DLD1 (cell line): ENCODE measurements at regions not wholly inside any gene's neighbourhood (a gene's known extent, or its start where the extent isn't known, plus 50 kb on each side); places are given as distances from the start of the nearest gene placed in this dataset.

ENCODE experiments used
- in situ Hi-C: cut with HindIII; loops from 2 replicates; pipeline ENCODE4 v1.10.0; 2017; ENCODE audit warnings: low sequenced_read_pairs

DNA sequence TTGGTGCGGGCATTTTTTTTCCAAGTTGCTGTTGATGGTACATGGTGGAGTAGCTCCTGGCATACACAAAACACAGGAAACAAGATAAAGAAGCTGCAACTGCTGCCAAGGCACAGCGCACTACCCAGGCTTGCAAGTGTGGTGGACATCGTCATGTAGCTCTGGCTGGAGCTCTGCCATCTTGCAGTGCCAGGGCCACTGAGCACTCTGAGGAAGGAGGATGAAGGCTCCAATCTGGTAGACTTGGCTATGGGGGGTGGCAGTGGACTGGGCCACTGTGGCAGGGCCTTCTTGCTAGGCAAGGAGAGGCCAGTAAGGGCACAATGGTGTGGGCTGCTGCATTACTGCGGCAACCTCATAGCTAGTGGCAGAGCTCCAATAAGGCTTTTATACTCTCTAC, 263.5 kb downstream of the CENPW start:
- in situ Hi-C loops: no loop called here

DNA sequence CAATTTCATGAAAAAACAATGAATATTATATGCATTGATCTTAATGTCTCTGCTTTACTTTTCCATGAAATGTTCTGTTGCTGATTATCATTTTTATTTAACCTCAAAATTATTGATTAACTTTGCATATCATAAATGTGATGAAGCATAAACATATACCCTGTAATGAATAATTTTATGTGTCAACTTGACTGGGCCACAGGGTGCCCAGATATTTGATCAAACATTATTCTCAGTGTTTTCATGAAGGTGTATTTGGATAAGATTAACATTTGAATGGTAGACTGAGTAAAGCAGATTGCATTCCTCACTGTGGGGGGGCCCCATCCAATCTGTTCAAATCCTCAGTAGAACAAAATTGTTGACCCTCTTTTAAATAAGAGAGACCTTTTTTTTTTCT, 265.2 kb downstream of the CENPW start:
- in situ Hi-C loops: no loop called here

DNA sequence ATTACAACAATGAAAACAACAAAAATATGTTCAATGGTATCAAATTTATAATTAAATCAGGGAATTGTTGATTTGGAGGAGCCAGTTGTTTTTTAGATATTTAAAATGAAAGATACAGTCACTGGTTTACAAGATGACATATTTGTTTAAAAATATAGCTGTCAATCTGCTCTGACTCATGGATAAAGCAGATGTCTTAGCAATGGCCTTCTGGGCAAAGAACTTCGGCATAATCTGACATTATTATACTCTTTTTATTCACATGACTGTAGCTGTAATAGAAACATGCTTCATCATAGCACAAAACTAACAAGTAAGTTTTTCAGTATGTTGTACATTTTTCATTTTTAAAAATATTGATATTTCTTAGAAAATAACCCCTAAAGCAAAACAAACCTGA, 267.4 kb downstream of the CENPW start:
- in situ Hi-C loops: no loop called here

DNA sequence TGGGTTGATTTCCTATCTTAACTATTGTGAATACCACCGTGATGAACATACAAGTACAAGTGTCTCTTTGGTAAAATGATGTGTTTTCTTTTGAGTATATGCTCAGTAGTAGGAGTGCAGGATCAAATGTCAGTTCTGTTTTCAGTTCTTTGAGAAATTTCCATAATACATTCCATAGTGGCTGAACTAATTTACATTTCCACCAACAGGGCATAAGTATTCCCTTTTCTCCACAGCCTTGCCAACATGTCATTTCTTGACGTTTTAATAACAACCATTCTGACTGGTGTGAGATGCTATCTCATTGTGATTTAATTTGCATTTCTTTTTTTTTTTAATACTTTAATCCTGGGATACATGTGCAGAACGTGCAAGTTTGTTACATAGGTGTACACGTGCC, 268.8 kb downstream of the CENPW start:
- in situ Hi-C loops: no loop called here

DNA sequence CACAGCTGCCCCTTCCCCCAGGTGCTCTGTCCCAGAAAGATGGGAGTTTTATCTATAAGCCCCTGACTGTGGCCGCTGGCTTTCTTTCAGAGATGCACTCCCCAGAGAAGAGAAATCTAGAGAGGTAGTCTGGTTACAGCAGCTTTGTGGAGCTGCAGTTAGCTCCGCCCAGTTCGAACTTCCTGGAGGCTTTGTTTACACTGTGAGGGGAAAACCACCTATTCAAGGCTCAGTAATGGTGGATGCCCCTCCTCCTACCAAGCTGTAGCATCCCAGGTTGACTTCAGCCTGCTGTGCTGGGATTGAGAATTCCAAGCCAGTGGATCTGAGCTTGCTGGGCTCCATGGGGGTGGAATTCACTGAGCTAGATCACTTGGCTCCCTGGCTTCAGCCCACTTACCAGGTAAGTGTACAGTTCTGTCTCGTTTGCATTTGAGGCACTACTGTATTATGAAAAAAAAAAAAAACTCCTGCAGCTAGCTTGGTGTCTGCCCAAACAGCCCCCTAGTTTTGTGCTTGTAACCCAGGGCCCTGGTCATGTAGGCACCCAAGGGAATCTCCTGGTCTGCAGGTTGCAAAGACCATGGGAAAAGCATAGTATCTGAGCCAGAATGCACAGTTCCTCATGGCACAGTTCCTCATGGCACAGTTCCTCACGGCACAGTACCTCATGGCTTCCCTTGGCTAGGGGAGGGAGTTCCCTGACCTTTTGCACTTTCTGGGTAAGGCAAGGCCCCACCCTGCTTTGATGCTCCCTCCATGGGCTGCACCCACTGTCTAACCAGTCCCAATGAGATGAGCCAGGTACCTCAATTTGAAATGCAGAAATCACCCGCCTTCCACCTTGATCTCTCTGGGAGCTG, 275.0 kb downstream of the CENPW start:
- in situ Hi-C loops: no loop called here

DNA sequence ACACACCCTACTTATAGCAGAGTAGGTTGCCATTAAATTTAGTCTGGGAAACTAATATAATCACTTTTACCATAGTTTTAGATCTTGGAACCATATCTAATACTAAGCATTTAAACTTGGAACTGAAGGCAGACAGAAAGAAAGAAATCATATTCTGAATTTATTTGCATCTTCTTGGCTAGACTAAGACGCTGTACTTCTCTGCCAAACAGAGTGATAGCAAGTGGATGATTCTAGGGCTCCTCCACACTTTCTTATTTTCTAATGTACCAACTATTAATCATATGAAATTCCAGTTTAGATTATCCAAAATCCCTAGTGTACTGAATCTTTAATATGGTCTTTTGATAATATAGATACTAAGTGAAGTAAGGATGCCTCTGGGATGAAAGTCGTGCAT, 277.0 kb downstream of the CENPW start:
- in situ Hi-C loops: no loop called here

DNA sequence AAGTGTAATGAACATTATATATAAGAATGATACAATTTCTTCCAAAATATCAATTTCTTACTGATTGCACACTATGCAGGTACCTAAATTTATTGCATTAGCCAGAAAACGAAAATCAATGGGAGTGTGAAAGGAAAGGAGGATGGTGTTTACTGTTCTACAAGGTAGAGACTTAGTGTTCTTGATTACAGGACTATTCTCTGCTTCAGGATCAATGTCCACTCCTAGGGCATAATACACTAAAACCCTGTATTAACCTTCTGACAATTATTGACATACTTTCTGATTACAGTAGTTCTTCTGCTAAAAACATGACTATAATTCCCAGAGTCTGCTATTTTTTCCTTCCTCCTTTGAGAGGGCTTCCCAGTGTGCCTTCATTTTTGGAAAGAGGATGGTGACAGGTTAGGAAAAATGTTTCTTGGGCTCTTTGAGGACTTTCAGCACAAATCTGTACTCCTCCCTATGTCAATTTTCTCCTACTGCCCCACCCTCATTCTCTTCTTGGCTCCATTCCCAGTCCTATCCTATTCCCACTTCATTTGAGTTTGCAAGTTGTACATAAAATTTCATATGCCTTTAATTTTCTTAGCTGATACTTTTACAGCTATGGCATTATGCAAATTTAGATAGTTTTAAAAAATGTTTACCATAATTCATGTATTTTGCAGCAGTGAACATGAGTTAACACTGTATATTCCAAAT, 278.9 kb downstream of the CENPW start:
- in situ Hi-C loops: no loop called here

DNA sequence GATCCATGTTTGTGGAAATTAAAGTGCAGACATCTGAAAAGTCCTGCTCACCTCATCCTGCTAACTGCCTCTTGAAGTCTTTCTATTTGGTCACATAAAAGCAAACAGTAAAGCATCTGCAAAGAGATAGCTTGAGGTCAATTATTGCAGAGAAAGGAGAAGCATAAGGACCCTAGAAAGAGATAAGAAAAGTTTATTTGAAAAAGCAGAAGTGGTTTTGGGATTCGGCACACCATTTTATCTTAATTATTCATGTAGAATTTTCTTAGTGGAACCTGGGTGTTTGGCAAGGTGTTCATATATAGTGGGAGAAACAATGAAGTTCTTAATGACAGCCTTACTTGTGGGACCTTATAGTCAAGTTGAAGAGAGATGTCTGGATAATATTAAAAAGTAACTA, 280.8 kb downstream of the CENPW start:
- in situ Hi-C loops: no loop called here

DNA sequence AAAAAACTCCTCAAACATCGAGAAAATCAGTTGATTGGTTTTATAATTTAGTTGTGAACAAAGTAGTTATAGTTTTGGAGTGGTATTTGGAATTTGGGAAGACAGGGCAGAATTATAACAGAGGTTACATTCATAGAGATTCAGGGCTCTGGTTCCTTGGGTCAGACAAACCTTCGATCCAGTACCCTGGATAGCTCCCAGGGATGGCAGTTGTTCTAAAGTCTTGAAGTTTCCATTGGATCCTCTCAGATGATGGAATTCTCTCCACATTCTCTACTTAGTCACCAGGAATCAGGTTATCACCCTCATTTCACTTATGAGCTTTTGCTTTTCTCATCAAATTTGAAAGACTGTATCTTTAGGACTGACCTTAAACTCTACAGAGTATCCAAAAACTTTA, 285.1 kb downstream of the CENPW start:
- in situ Hi-C loops: no loop called here

DNA sequence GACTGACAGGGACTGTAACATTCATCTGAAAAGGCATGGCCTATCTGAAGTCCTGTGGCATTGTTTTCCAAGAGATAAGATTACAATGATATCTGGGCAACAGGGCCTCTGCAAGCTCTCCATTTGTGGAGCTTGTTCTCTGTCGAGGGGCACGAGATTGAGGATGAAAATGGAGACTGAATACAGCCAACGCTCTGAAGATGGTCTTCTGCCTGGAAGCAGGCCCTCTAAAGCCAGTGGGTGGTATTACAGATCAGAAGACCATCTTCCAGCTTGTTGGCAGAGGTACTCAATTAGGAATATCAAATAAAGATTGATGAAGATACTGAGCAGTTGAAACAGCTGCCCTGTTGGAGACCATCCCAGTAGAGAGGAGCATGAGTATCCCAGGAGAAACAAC, 288.2 kb downstream of the CENPW start:
- in situ Hi-C loops: no loop called here

DNA sequence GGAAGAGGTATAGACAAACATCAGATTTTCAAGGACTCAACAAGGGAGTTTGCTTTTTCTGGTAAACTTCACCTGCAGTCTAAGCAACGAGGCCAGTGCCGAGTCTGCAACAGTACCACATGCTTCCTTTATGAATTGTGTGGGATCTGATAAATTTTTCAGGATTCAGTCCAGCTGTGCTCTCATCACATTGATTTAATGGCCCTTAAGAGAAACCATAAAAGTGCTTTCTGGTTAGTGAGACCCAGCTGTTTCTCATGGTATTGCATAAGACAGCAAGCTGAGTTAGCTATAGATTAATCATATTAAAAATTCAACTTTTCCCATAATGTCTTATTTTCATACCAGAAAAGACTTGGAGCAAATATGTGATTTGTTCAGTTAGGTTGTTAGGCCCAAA, 291.4 kb downstream of the CENPW start:
- in situ Hi-C loops: no loop called here

DNA sequence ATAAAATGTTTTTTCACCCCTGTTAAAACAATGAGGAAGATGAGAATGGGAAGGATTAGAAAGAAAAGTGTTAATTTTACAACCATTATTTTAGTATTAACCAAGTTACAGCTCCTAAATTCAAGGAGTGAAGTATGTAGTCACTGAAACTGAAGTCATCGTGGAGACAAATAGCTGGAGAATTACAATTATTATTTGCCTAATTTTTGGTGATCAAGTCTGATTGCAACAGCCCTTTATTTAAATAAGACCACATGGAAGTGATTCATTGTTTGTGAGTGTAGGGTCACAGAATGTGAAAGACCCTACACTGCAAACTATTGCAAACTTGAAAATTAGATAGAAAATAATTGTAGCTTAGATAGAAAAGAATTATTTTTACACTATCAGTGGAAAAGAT, 292.4 kb downstream of the CENPW start:
- in situ Hi-C loops: no loop called here

DNA sequence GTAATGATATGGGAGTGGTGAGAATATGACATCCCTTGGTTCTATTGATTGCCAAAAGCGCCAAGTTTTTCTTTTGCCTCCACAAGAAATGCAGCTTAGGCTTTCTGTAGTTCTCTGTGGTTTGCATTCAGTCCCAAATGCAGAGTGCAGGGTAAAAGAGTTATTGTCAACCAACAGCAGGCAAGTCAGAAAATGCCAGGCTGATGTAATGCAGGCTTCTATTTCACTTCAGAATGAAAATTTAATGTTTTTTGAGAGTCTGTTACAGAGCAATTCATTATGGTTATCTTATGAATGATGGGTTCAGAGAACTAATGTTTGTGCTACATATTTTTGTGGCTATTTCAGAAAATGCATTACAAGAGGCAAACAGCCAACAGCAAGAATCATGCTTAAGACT, 293.5 kb downstream of the CENPW start:
- in situ Hi-C loops: no loop called here

DNA sequence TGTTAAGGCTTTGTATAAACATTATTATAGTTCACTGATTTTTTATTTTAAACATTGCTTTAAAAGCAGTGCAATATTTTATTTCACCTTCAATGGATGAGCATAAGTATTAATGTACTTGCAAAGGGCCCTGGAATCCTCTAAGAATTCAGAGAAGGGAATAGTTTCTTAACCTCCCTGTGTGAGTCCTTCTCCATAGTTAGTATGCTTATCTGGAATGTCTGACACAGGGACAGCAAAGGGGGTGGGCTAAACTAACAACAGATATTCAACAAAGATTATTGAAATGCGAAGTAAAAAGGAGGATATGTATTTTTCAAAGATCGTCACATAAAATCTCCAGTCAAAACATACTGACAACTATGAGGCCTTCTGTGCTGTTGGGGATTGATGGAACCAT, 300.4 kb downstream of the CENPW start:
- in situ Hi-C loops: no loop called here

DNA sequence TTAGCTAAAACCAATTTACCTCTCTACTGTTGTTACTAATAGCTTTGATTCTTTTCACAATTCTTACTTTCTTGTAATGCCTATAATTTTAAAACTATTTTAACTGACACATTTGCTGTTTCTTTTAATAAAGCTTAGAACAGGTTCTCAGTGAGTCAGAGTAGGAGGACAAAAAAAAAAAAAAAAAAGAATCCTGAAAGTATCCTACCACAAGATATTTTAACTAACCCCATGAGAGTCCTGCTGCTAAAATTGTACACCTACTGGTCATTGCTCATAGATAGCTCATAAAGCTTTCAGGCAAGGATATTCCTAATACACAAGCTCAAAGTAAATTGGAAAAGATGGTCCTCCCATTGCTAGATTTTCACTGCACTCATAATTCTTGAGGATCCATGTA, 301.0 kb downstream of the CENPW start:
- in situ Hi-C loops: no loop called here

DNA sequence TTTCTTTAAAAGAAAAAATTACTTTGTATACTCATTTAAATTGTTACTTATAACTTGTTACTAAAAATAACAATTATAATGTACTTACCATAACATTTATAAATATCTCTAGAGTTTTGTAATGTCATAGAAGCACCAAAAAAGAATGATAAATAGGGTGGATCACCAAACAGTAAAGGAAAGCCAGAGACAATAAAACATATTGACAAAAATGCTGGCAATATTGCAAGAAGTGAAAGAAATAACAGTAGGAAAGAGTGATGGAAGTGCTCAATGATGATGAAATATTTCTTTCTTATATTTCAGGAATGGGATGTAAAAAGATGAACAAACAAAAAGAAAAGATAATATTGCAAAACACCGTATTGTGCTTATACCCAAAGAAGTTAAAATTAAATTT, 301.7 kb downstream of the CENPW start:
- in situ Hi-C loops: no loop called here

DNA sequence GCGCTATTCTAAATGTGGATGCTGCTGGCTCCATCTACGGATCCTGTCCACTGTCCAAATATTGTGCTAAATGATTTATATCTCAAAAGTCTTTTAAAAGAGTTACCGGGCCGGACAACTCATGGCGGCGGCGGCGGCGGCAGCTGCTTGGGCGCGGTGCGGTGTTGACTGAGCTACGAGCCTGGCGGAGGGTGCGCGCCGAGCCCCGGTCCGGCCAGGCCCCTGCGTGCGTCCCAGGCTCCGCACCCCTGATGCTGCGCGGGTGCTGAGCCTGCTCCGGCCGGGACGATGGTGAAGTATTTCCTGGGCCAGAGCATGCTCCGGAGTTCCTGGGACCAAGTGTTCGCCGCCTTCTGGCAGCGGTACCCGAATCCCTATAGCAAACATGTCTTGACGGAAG, 303.4 kb downstream of the CENPW start:
- in situ Hi-C loops: no loop called here

DNA sequence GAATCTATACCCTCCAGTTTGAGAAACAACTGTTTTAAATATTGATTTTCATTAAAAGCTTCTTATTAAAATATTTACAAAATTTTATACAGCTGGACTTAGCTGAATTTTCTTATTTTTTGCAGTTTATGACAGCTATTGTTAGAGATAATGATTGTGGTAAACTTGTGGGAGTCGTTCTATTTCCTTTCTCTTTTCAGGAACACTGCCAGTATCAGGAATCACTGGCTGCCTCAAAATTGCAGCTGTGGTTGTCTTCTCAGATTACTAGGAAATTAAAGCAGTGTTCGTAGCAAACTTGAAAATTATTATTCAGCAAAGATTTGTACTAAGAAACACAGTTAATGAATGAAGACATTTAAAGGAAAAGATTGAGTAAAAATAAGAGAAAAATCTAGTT, 311.0 kb downstream of the CENPW start:
- in situ Hi-C loops: no loop called here

DNA sequence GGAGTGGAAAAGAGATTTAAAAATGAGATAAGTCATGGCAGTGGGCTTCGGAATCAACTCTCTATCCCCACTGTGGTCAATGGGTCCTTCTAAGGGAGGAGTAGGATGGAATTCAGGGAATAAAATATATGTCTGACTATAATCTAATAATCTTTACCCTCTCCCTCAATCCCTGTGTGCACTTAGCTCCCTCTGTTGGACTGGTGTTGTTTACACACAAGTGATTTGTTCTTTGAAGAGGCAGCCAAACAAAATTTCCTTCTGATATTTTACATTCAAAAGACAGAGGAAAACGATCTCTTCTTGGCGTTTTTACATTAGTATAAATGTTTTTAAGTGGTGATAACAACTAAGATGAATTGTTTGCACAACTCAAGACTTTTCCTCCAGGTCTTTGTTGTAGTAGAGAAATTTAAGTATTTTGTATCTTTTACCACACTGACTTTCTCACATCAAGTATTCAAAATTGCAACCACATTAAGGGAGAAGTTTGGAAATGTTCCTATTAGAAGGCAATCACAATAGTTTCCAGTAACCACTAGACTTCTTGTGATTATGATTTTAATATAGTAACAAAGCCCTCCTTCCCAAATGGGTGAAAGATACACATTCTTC, 317.8 kb downstream of the CENPW start:
- in situ Hi-C loops: no loop called here

DNA sequence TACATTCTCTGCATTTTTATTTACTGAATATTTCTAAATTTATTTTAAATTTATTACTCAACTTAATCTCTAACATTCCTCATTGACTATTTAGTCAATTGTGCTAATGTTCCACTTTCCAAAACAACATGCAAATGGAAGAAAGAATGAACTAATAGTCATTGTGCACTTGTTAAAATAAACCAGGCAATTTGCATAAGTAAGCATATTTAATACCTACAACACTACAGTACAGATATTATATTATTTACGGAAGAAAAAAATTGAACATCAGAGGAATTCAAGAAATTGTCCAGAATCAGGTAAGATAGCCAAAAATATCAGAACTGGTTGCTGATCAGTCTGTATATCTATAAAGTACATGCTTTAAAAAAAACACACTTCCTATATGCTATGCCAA, 320.5 kb downstream of the CENPW start:
- in situ Hi-C loops: no loop called here

DNA sequence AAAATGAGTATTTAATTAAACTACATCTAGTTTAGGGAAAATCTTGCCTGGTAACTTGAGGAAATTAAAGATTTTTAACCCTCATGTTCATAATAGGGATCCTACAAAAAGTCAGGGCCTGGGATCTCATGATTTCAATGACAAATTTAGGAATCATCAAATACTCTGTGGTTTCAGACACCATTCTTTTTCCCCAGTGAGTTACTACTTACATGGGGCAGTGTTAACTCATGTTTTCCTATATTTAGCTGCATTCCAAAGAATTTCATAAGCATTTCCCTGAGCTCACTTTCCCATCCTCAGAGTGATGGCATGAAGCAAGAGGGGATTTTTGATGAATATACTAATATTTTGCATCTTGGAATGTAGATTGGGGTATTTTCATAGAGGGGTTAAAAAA, 321.7 kb downstream of the CENPW start:
- in situ Hi-C loops: no loop called here

DNA sequence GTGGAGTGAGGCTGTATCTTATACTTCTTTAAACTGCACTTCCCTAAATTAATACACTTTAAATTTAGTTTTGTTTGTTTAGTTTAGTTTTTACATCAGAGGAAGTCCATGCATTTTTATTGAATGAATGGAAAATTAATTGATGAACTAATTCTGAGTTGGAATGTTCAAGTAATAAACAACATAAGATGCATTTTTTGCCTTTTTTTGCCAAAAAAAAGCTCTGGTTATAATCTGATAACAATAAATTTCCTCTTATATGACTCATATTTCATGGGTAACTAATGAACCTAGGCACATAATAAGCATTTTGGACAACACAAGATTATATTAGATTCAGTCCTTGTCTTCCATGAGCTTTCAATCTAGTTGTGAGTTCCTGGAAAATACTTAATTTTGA, 323.1 kb downstream of the CENPW start:
- in situ Hi-C loops: no loop called here
